Liver (tissue), 3 donors: ENCODE measurements at regions not wholly inside any gene's neighbourhood (a gene's known extent, or its start where the extent isn't known, plus 50 kb on each side); places are given as distances from the start of the nearest gene placed in this dataset.

ENCODE experiments used
- ATF3 ChIP-seq: IDR thresholded peaks from 2 replicates; pipeline ENCODE4 v1.6.1; 2016; ENCODE audit warnings: antibody characterized with exemption
- CTCF ChIP-seq: fragments of 150-350 bp; IDR thresholded peaks from 2 replicates; pipeline ENCODE4 v1.5.1; 2017; ENCODE audit warnings: improper control_type of control experiment, low read depth, low read length; ENCODE audit not compliant: missing input control
- EGR1 ChIP-seq, 2 donors: IDR thresholded peaks; 2 replicates each; pipeline ENCODE4 v1.6.1; 2016 to 2018; ENCODE audit warnings: antibody characterized with exemption in 2 of 2, low read depth in 2 of 2
- HNF4A ChIP-seq, 2 donors: conservative IDR thresholded peaks; 2 replicates each; pipeline ENCODE4 v1.6.1; 2016; ENCODE audit warnings: antibody characterized with exemption in 2 of 2, mild to moderate bottlenecking in 2 of 2
- MAX ChIP-seq: IDR thresholded peaks from 2 replicates; pipeline ENCODE4 v1.6.1; 2016; ENCODE audit warnings: antibody characterized with exemption
- SP1 ChIP-seq: IDR thresholded peaks from 2 replicates; pipeline ENCODE4 v1.6.1; 2018; ENCODE audit warnings: antibody characterized with exemption, mild to moderate bottlenecking
- TAF1 ChIP-seq: conservative IDR thresholded peaks from 2 replicates; pipeline ENCODE4 v1.6.1; 2016; ENCODE audit warnings: antibody characterized with exemption, mild to moderate bottlenecking
- YY1 ChIP-seq: IDR thresholded peaks from 2 replicates; pipeline ENCODE4 v1.6.1; 2016; ENCODE audit warnings: antibody characterized with exemption, mild to moderate bottlenecking
- donor health status: healthy.
- donor health status: healthy.

- TF ChIP-seq EGR1 (IDR thresholded peaks at IDR 0.05; ENCODE audit: low read depth in 2 of 2): no peak
- TF ChIP-seq CTCF: no peak
- no peak for TF ChIP-seq MAX
- TF ChIP-seq YY1: no peak
- no peak for TF ChIP-seq HNF4A (conservative IDR thresholded peaks at IDR 0.05)
- no peak for TF ChIP-seq SP1
- no peak for TF ChIP-seq ATF3
- TF ChIP-seq TAF1: no peak
These were observed 267.0 kb upstream of the TYRP1 start for GRCh38 chr9:12425878-12426864.
